Left colon (tissue), 2 donors: ENCODE measurements at regions not wholly inside any gene's neighbourhood (a gene's known extent, or its start where the extent isn't known, plus 50 kb on each side); places are given as distances from the start of the nearest gene placed in this dataset.
"Not testable (repeated sequence)": the region's sequence is repeated elsewhere in the genome, so short reads cannot be mapped to it uniquely, and the experiment has no call there.

ENCODE experiments used
- ATAC-seq: fragments of 200-7000 bp; cut with Tn5 transposase; one replicate; pipeline ENCODE4 v1.9.1; 2020; ENCODE audit warnings: mild to moderate bottlenecking, moderate library complexity
- DNase-seq, 2 donors: peaks; one replicate each; pipeline ENCODE4 v3.0.0-alpha.2; 2020
- intact Hi-C, 2 donors: fragments of 100-400 bp; cut with DNase I in 1 of 2; cut with micrococcal nuclease in 1 of 2; formaldehyde crosslinking; loops; one replicate each; pipeline versions ENCODE4 v1.11.2 to v1.14.0; 2022; cut with DNase I, micrococcal nuclease
- donor health status: DM: no; HTN: no; CAD: no.
- donor health status: DM: yes; HTN: yes; CAD: no.

DNA sequence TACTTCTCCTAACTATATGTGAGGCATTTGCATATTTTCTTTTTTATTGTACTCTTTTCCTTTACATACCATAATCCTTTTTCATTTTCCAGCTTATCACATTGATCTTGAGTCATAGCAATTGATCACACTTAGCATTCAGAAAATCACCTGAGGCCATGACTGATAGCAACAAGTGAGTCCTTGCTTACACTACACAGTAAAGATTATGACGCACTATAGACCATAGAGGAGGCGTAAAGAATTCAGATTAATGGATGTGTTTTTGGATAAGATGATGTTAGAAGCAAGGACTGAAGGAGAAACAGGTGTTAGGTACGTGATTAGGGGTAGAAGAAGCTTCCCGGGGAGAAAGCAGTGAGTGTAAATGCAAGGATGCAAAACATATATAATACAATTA, 637.7 kb downstream of the ETNK1 start:
- DNase-seq: no peak
- intact Hi-C loops: no loop called here
- no peak for ATAC-seq

DNA sequence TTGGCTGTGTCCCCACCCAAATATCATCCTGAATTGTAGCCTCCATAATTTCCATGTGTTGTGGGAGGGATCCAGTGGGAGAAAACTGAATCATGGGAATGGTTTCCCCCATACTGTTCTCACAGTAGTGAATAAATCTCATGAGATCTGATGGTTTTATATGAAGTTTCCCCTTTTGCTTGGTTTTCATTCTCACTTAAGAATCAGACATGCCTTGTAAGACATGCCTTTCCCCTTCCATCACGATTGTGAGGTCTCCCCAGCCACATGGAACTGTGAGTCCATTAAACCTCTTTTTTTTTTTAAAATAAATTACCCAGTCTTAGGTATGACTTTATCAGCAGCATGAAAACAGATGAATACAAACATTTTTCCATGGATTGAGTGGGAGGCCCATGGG, 652.9 kb downstream of the ETNK1 start:
- no peak for ATAC-seq
- intact Hi-C loops: no loop called here
- no peak for DNase-seq

- DNase-seq (no peak), ATAC-seq (no peak)
- intact Hi-C loops: no loop called here
These were observed 656.3 kb downstream of the ETNK1 start for GRCh38 chr12:23281295-23281694.

- intact Hi-C loops: no loop called here
- ATAC-seq: no peak
- DNase-seq: no peak
These were observed 657.7 kb downstream of the ETNK1 start for GRCh38 chr12:23282701-23283100.

DNA sequence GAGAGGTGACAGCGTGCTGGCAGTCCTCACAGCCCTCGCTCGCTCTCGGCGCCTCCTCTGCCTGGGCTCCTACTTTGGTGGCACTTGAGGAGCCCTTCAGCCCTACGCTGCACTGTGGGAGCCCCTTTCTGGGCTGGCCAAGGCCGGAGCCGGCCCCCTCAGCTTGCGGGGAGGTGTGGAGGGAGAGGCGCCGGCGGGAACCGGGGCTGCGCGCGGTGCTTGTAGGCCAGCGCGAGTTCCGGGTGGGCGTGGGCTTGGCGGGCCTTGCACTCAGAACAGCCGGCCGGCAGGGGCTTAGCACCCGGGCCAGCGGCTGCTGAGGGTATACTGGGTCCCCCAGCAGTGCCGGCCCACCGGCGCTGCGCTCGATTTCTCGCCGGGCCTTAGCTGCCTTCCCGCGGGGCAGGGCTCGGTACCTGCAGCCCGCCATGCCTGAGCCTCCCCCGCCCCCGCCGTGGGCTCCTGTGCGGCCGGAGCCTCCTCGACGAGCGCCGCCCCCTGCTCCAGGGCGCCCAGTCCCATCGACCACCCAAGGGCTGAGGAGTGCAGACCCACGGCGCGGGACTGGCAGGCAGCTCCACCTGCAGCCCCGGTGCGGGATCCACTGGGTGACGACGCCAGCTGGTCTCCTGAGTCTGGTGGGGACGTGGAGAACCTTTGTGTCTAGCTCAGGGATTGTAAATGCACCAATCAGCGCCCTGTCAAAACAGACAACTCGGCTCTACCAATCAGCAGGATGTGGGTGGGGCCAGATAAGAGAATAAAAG, 661.0 kb downstream of the ETNK1 start:
- DNase-seq, intact Hi-C loops, ATAC-seq: not testable (repeated sequence)

DNA sequence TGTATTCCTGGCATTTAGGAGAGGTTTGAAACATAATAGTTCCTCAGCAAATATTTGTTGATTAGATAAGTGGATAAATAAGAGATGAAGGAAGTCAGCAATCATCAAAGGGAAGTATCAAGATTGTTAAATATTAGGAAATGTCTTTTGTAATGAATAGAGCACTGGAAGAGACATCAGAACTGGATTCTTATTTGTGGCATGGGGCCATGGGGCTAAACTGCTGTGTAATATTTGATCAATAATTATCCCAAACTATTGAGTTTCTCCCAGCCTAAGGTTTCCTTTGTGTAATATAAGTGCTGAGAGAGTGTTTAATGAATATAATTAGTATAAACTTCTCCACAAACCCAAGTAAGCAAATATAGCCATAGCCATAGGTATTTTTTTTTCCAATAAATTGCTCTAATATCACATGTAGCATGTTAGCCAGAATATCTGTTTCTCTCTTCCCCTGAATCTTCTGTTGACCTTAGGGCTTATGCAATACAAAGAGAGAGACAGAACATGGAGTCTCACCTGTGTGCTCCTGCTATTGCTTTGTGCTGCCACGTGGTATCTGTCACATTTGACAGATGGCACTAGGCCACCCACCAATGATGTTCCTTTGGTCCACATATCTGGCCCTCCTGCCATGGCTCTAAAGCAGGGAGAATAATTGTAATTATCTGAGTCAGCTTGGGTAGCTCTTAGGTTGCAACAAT, 658.7 kb downstream of the SOX5 start:
- DNase-seq (no peak), ATAC-seq (no peak)
- intact Hi-C loops: no loop called here

- DNase-seq (no peak), ATAC-seq (no peak)
- intact Hi-C loops: no loop called here
These were observed 646.2 kb downstream of the SOX5 start for GRCh38 chr12:23303220-23303619.

GRCh38 chr12:23303821-23304220, 645.6 kb downstream of the SOX5 start:
- intact Hi-C loops: no loop called here
- no peak for ATAC-seq
- DNase-seq: no peak

DNA sequence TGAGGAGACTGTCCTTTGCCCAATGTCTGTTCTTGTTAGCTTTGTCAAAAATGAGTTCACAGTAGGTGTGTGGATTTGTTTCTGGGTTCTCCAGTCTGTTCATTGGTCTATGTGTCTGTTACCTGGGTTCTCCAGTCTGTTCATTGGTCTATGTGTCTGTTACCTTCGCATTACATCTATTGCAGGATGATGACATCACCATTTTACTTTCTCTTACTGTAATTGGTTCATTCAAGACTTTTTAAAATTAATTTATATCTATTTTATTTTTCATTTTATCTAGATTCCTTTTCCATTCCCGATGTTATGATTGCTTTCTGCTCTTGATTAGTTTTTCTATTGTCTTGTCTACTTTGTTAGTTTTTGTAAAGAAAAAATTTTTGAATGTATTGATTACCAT, 615.5 kb downstream of the SOX5 start:
- no peak for ATAC-seq
- intact Hi-C loops: no loop called here
- no peak for DNase-seq

- DNase-seq: no peak
- ATAC-seq: no peak
- intact Hi-C loops: no loop called here
These were observed 613.9 kb downstream of the SOX5 start for GRCh38 chr12:23335593-23335992.

GRCh38 chr12:23337213-23337612, 612.3 kb downstream of the SOX5 start:
- intact Hi-C loops: no loop called here
- no peak for DNase-seq
- no peak for ATAC-seq

DNA sequence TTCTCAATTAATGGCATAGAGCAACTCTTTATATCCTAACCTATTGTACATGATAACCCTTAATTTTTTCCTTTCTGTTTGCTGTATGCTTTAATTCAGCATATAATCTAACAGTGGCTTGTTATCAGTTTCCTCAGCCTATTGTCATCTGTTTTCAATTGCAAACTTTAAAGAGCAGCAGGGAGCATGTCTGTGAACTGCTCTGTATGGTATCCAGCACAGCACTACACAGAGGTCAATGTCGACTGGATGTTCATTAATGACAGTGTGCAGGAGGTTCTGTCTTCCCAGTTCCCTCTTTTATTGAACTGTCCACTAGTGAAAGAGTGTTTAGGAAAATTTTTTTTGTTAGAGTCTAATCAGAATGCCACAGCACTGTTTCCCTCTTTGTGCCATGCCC, 609.1 kb downstream of the SOX5 start:
- ATAC-seq: no peak
- no peak for DNase-seq
- intact Hi-C loops: no loop called here

GRCh38 chr12:23342407-23342806, 607.1 kb downstream of the SOX5 start:
- DNase-seq (no peak), ATAC-seq (no peak)
- intact Hi-C loops: no loop called here

DNA sequence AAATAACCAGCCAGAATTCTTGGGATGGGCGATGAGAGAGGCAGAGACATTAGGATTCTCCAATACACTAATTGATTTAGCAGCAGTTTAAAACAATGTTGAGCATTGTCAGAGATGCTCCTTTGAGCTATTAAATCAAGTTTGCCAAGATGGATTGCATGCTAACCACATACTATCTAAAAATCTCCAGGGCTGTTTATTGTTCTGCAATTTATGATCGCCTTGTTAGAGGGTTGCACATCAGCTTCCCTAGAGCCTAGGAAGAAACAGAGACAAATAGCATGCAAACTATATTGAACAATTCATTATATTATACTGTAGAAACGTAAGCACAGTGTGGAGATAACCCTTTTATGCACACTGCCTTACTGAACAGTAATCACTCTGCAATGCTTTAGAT, 599.9 kb downstream of the SOX5 start:
- ATAC-seq (no peak), DNase-seq (no peak)
- intact Hi-C loops: no loop called here

GRCh38 chr12:23350808-23351207, 598.7 kb downstream of the SOX5 start:
- intact Hi-C loops: no loop called here
- ATAC-seq (no peak), DNase-seq (no peak)

DNA sequence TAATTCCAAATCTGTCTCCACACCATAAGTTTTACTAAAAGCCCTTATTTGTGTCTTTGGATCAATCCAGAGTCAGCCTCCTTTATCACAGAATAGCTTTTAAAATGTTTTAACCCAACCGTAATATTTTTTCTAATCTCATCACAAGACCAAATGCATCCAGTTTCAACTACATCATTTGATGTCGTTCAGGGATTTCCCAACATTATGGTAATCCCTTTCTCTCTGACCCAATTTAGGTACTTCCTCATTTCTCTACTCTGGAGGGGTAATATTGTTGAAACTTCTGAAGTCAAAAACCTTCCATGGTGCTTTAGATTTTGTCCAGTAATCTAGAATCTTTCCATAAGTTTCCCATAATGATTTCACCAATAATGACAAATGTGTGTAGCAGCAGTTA, 596.8 kb downstream of the SOX5 start:
- DNase-seq: no peak
- intact Hi-C loops: no loop called here
- ATAC-seq: no peak

GRCh38 chr12:23354800-23355199, 594.7 kb downstream of the SOX5 start:
- ATAC-seq: no peak
- intact Hi-C loops: no loop called here
- no peak for DNase-seq

DNA sequence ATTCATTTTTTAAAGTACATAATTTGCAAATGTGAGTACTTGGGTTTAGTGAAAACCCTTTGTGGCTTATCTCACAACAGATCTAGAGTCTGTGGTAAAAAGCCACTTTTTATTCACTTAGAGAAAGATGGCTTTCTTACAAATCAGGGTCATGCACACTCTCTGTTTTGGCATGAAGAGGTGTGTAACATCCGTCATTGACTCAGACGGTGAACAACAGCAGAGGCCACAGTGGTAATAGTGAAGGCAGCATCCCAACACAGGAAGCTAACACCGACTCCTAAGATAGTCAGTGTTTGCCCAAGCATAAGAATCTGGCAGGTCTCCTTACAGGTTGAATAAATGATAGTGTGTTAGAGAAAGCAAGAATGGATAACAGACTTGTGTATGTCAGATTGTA, 593.0 kb downstream of the SOX5 start:
- ATAC-seq (no peak), DNase-seq (no peak)
- intact Hi-C loops: no loop called here

DNA sequence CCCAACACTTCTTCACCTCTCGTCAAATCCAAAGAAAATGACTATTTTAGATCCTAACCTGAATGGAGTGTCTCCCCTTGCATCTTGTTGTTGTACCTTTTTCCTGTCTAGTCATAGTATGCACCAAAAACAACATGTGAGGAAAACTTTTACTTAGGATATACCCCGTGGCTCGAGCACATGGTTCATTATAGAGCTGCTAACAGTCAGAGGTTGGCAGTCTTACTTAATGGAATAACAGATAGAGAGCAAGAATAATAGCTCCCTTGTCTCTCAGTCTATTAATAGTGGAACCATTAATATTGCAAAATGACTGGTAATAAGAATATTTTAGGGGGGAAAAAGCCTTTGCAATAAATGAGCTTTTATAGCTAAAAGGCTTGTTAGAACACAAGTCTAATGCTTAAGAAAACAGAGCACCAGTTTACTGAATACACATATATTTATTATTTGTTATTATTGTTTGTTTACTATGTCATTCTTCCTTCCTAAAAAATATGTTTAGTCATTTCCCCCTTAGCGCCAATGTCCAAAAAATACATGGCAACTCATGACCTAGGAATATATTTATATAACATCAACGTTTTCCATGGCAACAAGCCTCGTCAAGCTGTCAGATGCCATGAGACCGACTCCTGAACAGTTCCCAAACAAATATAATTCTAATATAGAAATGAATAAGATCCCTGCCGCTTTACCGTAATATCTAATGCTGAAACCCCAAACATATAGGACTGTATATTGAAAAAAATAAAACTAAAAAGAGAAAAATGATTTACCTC, 592.4 kb downstream of the SOX5 start:
- DNase-seq: no peak
- intact Hi-C loops: no loop called here
- ATAC-seq: no peak
